ENCODE measurements at regions not wholly inside any gene's neighbourhood (a gene's known extent, or its start where the extent isn't known, plus 50 kb on each side); places are given as distances from the start of the nearest gene placed in this dataset.

DNA sequence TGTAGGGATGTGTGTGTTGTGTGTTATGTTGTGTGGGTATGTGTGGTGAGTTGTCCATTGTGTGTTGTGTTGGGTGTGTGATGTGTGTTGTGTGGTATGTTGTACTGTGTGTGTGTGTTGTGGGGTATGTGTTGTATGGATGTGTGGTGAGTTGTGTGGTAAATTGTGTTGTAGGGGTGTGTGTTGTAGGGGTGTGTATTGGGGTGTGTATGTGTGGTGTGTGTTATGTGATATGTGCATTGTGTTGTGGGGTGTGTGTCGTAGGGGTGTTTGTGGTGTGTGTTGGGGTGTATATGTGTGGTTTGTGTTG is 97.8 kb upstream of the PODXL start:
- no peak for ATAC-seq
- peaks cover 15% of the 10 kb centered on the region for H3K4me1 ChIP-seq
- H3K4me2 ChIP-seq = peak overlapping the region; percentile 55; the same call in 2 of the 3 replicates
- no peak for DNase-seq (ENCODE audit: low read depth in 1 of 2, low spot score in 1 of 2)
- no peak for FAIRE-seq
- H3K27ac ChIP-seq = peak overlapping the region; percentile 61 to 71; a peak in 5 of 6 replicates
- ChIA-PET CTCF (interaction anchor here (0.7 to 6.0 kb wide), 40 partner anchors 8 to 713 kb away, joined by 3 to 212 read pairs (median 8); no protein-coding TSS in a partner anchor), POLR2A (interaction anchor here (0.6 kb wide), 1 partner anchor 329 kb away, joined by 3 read pairs; no protein-coding TSS in a partner anchor)
- H3K9me3 ChIP-seq = no peaks in the 10 kb centered on the region
- TF ChIP-seq ESRRA (IDR thresholded peaks at IDR 0.05; ENCODE audit: borderline replicate concordance, low read length) = no peak
- no peak for TF ChIP-seq CBX8 (IDR thresholded peaks at IDR 0.05)
- TF ChIP-seq FOXS1 (CRISPR knock-in tag; IDR thresholded peaks at IDR 0.05) = no peak
- TF ChIP-seq FOSL2 (IDR thresholded peaks at IDR 0.05) = no peak
- TF ChIP-seq FOSL2 (CRISPR knock-in tag; IDR thresholded peaks at IDR 0.05) = no peak
- TF ChIP-seq RNF2 (IDR thresholded peaks at IDR 0.05; ENCODE audit: borderline replicate concordance, low read depth) = no peak
- TF ChIP-seq SMC3 (IDR thresholded peaks at IDR 0.05) = no peak
- TF ChIP-seq NR3C1 (IDR thresholded peaks at IDR 0.05) = no peak
- no peak for TF ChIP-seq NPAS2 (CRISPR knock-in tag; IDR thresholded peaks at IDR 0.05; ENCODE audit: borderline replicate concordance)
- TF ChIP-seq, protein P1, sequence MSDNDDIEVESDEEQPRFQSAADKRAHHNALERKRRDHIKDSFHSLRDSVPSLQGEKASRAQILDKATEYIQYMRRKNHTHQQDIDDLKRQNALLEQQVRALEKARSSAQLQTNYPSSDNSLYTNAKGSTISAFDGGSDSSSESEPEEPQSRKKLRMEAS (IDR thresholded peaks at IDR 0.05) = no peak
- no peak for TF ChIP-seq ZC3H11A (IDR thresholded peaks at IDR 0.05)
- TF ChIP-seq MYC (IDR thresholded peaks at IDR 0.05; ENCODE audit: borderline replicate concordance, low read length) = no peak
- WGBS (ENCODE audit: missing lambda C conversion rate) = 81% methylated on average over 1 of the region's 1 CpG
- H3K4me3 ChIP-seq = no peak overlapping the region

DNA sequence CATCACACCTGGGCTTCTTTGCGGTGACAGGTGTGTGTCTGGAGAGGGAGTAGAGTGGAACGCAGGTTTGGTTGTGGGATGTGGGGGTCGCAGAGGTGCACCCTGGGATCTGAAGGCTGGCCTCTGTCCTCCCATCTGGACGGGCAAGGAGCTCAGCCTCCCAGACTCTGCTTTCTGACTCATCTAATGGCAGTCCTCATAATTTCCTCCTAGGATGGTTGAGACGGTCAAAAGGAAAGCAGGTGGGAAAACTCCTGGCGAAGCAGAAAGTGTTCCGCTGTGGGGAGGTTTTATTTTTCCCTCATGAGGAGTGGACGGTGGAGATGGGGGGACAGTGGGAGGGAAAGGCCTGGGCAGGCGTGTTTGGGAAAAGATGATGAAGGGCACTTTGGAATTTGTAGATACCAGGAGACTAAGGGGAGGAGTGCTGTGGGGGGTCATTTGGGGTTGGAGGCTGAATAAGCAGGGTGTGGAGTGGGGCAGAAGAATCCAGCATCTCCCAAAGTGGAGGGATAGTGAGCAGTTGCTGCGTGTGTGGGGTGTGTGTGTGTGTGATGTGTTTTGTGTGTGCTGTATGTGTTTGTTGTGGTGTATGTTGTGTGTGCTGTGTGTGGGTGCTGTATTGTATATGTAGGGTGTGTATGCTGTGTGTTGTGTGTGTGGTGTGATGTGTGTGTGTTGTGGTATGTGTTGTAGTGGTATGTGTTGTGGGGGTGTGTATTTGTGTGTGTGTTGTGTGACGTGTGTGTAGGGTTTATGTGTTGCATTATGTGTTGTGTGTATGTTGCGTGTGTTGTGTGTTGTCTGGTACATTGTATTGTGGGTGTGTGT is 97.2 kb upstream of the PODXL start:
- FAIRE-seq (no peak), ATAC-seq (peak; percentile 46 to 54; a peak in 5 of 6 replicates), DNase-seq (ENCODE audit: low read depth in 1 of 2, low spot score in 1 of 2) (peak; percentile 47 to 59)
- Histone ChIP-seq H3K4me2 (peak overlapping the region; percentile 55), H3K4me3 (no peak overlapping the region), H3K9me3 (no peaks in the 10 kb centered on the region), H3K4me1 (peaks cover 15% of the 10 kb centered on the region), H3K27ac (peak overlapping the region; percentile 61 to 71)
- TF ChIP-seq FOSL2 (IDR thresholded peaks at IDR 0.05) = no peak
- peak; percentile 50 for TF ChIP-seq FOSL2 (CRISPR knock-in tag; IDR thresholded peaks at IDR 0.05)
- TF ChIP-seq, protein P1 (IDR thresholded peaks at IDR 0.05) = 0 out of 2 replicates have a peak, but pooled peaks have one; percentile 38
- TF ChIP-seq MYC (IDR thresholded peaks at IDR 0.05; ENCODE audit: borderline replicate concordance, low read length) = no peak
- TF ChIP-seq, protein P2, sequence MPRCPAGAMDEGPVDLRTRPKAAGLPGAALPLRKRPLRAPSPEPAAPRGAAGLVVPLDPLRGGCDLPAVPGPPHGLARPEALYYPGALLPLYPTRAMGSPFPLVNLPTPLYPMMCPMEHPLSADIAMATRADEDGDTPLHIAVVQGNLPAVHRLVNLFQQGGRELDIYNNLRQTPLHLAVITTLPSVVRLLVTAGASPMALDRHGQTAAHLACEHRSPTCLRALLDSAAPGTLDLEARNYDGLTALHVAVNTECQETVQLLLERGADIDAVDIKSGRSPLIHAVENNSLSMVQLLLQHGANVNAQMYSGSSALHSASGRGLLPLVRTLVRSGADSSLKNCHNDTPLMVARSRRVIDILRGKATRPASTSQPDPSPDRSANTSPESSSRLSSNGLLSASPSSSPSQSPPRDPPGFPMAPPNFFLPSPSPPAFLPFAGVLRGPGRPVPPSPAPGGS (IDR thresholded peaks at IDR 0.05) = no peak
- CTCF ChIA-PET = interaction anchor here (0.8 to 6.0 kb wide), 20 partner anchors 7 to 713 kb away, joined by 3 to 212 read pairs (median 14); no protein-coding TSS in a partner anchor
- POLR2A ChIA-PET = interaction anchor here (1.5 kb wide), 1 partner anchor 28 kb away, joined by 3 read pairs; no protein-coding TSS in a partner anchor
- WGBS (ENCODE audit: missing lambda C conversion rate) = 29% methylated on average over 12 of the region's 12 CpGs

DNA sequence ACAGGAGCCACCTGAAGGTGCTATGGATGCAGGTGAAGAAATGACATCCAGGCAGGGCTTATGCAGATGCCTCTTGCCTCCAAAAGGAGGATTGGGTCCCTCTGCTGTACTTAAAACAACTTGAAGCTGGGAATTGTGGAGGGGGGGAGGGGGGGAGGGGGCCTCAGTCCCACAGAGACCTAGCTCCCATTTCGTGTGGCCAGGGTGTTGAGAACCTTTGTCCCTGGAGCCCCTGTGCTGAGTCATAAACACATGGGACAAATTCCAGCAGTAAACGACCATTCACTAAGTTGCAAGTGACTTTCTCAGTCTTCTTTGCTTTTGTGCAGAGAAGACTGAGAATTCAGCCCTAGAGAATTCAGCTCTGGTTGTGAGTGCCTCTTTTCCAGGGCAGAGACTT is 96.5 kb upstream of the PODXL start:
- ChIA-PET CTCF (interaction anchor here (0.8 to 3.3 kb wide), 9 partner anchors 11 to 165 kb away, joined by 3 to 23 read pairs (median 3); no protein-coding TSS in a partner anchor), POLR2A (interaction anchor here (1.5 kb wide), 1 partner anchor 27 kb away, joined by 3 read pairs; no protein-coding TSS in a partner anchor)
- Histone ChIP-seq H3K4me1 (peaks cover 17% of the 10 kb centered on the region), H3K4me3 (no peak overlapping the region), H3K9me3 (no peaks in the 10 kb centered on the region), H3K4me2 (peak overlapping the region; percentile 55), H3K27ac (peak overlapping the region; percentile 61 to 71)
- DNase-seq (ENCODE audit: low read depth in 1 of 2, low spot score in 1 of 2) (peak in 1 of 2 experiments; percentile 12), ATAC-seq (no peak), FAIRE-seq (no peak)
- 4% methylated on average over 2 of the region's 2 CpGs for WGBS (ENCODE audit: missing lambda C conversion rate)
- TF ChIP-seq HOXA7 (CRISPR knock-in tag; IDR thresholded peaks at IDR 0.05) (no peak), FOSL2 (IDR thresholded peaks at IDR 0.05) (no peak), FOSL2 (CRISPR knock-in tag; IDR thresholded peaks at IDR 0.05) (no peak), PHF8 (IDR thresholded peaks at IDR 0.05; ENCODE audit: borderline replicate concordance, low read depth) (no peak), SMC3 (IDR thresholded peaks at IDR 0.05) (no peak), HOXB13 (CRISPR knock-in tag; IDR thresholded peaks at IDR 0.05; ENCODE audit: low read depth) (no peak), NFE2L2 (conservative IDR thresholded peaks at IDR 0.05; ENCODE audit: low read length) (no peak), FOSB (CRISPR knock-in tag; IDR thresholded peaks at IDR 0.05) (no peak), EHMT2 (IDR thresholded peaks at IDR 0.05; ENCODE audit: low read depth) (no peak), RNF2 (IDR thresholded peaks at IDR 0.05; ENCODE audit: borderline replicate concordance, low read depth) (no peak), MAFK (IDR thresholded peaks at IDR 0.05; ENCODE audit: partially characterized antibody) (no peak)
- TF ChIP-seq, protein P3, sequence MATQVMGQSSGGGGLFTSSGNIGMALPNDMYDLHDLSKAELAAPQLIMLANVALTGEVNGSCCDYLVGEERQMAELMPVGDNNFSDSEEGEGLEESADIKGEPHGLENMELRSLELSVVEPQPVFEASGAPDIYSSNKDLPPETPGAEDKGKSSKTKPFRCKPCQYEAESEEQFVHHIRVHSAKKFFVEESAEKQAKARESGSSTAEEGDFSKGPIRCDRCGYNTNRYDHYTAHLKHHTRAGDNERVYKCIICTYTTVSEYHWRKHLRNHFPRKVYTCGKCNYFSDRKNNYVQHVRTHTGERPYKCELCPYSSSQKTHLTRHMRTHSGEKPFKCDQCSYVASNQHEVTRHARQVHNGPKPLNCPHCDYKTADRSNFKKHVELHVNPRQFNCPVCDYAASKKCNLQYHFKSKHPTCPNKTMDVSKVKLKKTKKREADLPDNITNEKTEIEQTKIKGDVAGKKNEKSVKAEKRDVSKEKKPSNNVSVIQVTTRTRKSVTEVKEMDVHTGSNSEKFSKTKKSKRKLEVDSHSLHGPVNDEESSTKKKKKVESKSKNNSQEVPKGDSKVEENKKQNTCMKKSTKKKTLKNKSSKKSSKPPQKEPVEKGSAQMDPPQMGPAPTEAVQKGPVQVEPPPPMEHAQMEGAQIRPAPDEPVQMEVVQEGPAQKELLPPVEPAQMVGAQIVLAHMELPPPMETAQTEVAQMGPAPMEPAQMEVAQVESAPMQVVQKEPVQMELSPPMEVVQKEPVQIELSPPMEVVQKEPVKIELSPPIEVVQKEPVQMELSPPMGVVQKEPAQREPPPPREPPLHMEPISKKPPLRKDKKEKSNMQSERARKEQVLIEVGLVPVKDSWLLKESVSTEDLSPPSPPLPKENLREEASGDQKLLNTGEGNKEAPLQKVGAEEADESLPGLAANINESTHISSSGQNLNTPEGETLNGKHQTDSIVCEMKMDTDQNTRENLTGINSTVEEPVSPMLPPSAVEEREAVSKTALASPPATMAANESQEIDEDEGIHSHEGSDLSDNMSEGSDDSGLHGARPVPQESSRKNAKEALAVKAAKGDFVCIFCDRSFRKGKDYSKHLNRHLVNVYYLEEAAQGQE (IDR thresholded peaks at IDR 0.05) = no peak
- TF ChIP-seq, protein P4, sequence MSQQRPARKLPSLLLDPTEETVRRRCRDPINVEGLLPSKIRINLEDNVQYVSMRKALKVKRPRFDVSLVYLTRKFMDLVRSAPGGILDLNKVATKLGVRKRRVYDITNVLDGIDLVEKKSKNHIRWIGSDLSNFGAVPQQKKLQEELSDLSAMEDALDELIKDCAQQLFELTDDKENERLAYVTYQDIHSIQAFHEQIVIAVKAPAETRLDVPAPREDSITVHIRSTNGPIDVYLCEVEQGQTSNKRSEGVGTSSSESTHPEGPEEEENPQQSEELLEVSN (IDR thresholded peaks at IDR 0.05; ENCODE audit: borderline replicate concordance, low read depth) = no peak
- TF ChIP-seq, protein P5, sequence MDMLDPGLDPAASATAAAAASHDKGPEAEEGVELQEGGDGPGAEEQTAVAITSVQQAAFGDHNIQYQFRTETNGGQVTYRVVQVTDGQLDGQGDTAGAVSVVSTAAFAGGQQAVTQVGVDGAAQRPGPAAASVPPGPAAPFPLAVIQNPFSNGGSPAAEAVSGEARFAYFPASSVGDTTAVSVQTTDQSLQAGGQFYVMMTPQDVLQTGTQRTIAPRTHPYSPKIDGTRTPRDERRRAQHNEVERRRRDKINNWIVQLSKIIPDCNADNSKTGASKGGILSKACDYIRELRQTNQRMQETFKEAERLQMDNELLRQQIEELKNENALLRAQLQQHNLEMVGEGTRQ (IDR thresholded peaks at IDR 0.05) = no peak

Data from A549 (cell line).